ENCODE measurements at regions not wholly inside any gene's neighbourhood (a gene's known extent, or its start where the extent isn't known, plus 50 kb on each side); places are given as distances from the start of the nearest gene placed in this dataset.
"Not testable (repeated sequence)": the region's sequence is repeated elsewhere in the genome, so short reads cannot be mapped to it uniquely, and the experiment has no call there.

DNA sequence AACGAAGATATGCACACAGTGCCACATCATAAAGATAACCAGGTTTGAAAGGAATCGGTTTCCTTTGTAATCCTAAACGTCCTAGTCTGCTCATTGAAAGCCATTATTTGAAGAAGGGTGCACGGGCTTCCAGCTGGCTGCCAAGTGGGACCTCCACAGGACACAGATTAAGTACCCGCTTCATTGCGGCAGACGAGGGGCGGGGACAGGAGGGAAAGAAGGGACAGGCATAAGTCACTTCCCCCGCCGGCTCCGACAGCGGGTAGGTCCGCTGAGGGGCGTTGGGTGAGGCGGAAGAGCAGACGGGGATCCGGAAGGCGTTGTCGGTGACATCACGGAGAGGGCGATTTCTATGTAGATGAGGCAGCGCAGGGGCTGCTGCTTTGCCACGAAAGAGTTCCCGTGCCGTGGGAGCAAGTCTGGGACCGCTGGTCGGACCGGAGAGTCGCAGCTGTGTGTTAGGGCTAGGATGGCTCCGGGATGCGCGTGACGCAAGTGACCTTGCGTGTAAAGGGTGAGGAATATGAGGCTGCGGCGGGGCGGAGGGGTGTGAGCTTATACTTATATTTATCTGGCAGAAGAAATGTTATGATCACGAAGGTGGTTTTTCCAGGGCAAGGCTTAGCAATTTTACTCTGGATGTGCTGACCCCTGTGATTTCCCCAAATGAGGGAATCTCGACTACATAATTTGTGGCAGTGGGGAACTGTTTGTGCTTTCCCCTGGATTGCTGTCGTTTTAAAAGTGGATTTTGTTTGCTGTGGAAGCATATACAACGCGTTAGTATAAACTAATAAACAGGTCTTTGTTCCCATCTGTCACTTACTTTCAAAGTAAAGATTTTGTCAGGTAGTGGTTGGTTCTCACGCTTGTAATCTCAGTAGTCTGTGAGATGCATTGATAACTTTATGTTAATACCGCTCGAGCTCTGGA is 80.7 kb downstream of the PPIAL4G start:
- peak overlapping the region; percentile 95 for H3K27ac Mint-ChIP-seq (ENCODE audit: low read depth)
- peak; percentile 91 for ATAC-seq (replicated peaks; ENCODE audit: extremely low read depth, poor library complexity, severe bottlenecking)
- peaks cover 29% of the 10 kb centered on the region for H3K4me1 Mint-ChIP-seq
- H3K36me3 Mint-ChIP-seq (ENCODE audit: insufficient read depth), result peaks cover 11% of the 10 kb centered on the region
- H3K27me3 Mint-ChIP-seq, H3K9me3 Mint-ChIP-seq: not testable (repeated sequence)
- H3K4me3 Mint-ChIP-seq, result peak overlapping the region; percentile 86
- peak; percentile 66 to 71 for DNase-seq (ENCODE audit: low spot score in 2 of 2)

DNA sequence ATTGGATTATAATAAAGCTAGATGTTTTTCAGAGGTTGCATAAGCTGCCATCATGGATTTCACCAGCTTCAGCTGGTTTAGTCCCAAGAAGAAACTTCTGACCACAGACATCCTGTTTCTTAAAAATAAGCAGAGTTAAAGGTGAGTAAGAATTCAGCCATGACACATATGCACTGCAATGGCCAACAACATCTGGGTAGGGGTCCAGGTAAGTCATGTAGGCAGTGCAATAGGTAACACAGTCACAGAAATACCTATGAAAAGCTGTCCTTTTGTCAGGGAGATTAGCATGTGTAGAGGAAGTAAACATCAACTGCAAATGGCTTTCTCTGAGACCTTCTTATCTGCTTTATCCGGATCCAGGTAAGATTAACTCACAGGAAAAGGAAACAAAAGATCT is 85.6 kb downstream of the PPIAL4G start:
- peak; percentile 25 for ATAC-seq (replicated peaks; ENCODE audit: extremely low read depth, poor library complexity, severe bottlenecking)
- not testable (repeated sequence) for H3K9me3 Mint-ChIP-seq; H3K36me3 Mint-ChIP-seq (ENCODE audit: insufficient read depth); H3K27me3 Mint-ChIP-seq; DNase-seq (ENCODE audit: low spot score in 2 of 2); H3K27ac Mint-ChIP-seq (ENCODE audit: low read depth); H3K4me3 Mint-ChIP-seq
- peaks cover 23% of the 10 kb centered on the region for H3K4me1 Mint-ChIP-seq

DNA sequence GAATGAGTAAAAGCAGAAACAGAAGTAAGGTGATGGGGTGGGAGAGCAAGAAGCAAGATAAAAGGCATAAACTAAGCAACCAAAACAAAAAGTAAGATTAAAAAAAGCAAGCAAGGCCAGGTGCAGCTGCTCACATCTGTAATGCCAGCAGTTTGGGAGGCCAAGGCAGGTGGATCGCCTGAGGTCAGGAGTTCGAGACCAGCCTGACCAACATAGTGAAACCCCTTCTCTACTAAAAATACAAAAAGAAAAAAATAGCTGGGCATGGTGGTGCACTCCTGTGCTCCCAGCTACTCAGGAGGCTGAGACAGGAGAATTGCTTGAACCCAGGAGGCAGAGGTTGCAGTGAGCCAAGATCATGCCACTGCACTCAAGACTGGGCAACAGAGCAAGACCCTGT is 90.6 kb downstream of the PPIAL4G start:
- H3K9me3 Mint-ChIP-seq; ATAC-seq (replicated peaks; ENCODE audit: extremely low read depth, poor library complexity, severe bottlenecking); H3K4me3 Mint-ChIP-seq; H3K27me3 Mint-ChIP-seq; DNase-seq (ENCODE audit: low spot score in 2 of 2); H3K27ac Mint-ChIP-seq (ENCODE audit: low read depth); H3K36me3 Mint-ChIP-seq (ENCODE audit: insufficient read depth): not testable (repeated sequence)
- peaks cover 22% of the 10 kb centered on the region for H3K4me1 Mint-ChIP-seq

DNA sequence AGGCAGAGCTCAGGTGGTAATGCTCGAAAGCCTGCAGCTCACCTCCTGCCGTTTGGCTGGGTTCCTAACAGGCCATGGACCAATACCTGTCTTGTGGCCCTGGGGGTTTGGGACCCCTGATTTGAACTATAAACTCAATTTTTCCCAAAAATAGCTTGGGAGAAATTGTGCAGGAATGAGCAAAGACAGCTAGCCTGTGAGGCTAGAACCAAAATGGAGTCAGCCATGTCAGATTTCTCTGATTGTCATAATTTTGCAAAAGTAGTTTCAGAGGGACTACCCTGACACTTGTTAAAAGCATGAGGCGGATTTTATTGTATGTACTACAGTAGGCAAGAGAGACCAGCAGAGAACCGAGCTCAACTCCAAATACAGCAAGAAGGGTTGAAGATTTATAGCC is 91.8 kb downstream of the PPIAL4G start:
- H3K9me3 Mint-ChIP-seq; ATAC-seq (replicated peaks; ENCODE audit: extremely low read depth, poor library complexity, severe bottlenecking); H3K27me3 Mint-ChIP-seq; H3K4me3 Mint-ChIP-seq; H3K36me3 Mint-ChIP-seq (ENCODE audit: insufficient read depth); H3K27ac Mint-ChIP-seq (ENCODE audit: low read depth); DNase-seq (ENCODE audit: low spot score in 2 of 2): not testable (repeated sequence)
- H3K4me1 Mint-ChIP-seq, result peaks cover 24% of the 10 kb centered on the region

DNA sequence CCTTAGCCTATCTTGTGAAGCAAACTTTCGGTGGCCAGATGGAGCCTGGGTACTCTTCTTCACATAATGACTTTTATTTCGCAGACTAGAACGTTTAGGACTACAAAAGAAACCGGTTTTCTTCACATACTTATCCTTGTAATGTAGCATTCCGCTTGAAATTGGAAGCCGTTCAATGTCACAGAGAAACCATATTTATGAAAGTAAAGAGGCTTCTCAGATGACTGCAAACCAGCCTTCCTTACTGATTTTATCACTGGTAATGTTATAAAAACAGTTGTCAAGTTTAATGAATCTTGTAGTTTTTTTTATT is 94.1 kb downstream of the PPIAL4G start:
- Mint-ChIP-seq H3K36me3 (ENCODE audit: insufficient read depth) (peaks cover 9% of the 10 kb centered on the region), H3K27ac (ENCODE audit: low read depth) (peak overlapping the region; percentile 98), H3K4me1 (peaks cover 24% of the 10 kb centered on the region), H3K27me3 (no peaks in the 10 kb centered on the region), H3K9me3 (no peaks in the 10 kb centered on the region), H3K4me3 (peak overlapping the region; percentile 93)
- DNase-seq (ENCODE audit: low spot score in 2 of 2) (no peak), ATAC-seq (replicated peaks; ENCODE audit: extremely low read depth, poor library complexity, severe bottlenecking) (no peak)

DNA sequence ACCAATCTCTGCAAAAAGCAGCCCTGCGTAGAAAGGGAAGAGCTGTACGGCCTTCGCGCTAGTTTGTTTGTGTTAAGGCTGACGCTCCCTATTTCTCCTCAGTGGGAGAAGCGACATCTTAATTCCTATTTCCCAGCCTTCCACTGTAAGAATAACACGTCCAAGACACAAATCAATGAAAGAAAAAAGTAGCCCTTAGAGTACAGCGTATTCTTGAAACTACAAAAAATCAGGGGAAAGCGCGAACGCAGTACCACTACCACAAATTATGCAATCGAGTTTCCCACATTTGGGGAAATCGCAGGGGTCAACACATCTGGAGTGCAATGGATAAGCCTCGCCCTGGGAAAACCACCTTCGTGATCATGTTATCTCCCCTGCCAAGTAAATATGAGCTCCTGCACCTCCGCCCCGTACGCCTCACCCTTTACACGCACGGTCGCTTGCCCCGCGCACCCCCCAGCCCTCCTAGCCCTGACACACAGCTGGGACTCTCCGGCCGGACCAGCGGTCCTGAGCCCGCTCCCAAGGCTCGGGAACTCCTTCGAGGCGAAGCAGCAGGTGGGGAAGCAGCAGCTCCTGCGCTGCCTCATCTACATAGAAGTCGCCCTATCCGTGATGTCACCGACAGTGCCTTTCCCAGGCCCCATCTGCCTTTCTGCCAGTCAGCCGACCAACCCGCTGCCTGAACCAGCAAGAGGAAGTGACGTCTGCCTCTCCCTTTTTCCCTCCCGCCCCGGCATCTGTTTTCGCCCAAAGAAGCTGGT is 94.7 kb downstream of the PPIAL4G start:
- peaks cover 24% of the 10 kb centered on the region for H3K4me1 Mint-ChIP-seq
- peaks cover 9% of the 10 kb centered on the region for H3K36me3 Mint-ChIP-seq (ENCODE audit: insufficient read depth)
- no peaks in the 10 kb centered on the region for H3K9me3 Mint-ChIP-seq
- H3K27me3 Mint-ChIP-seq, result no peaks in the 10 kb centered on the region
- peak overlapping the region; percentile 93 for H3K4me3 Mint-ChIP-seq
- H3K27ac Mint-ChIP-seq (ENCODE audit: low read depth), result peak overlapping the region; percentile 98
- DNase-seq (ENCODE audit: low spot score in 2 of 2), result peak; percentile 71 to 81
- ATAC-seq (replicated peaks; ENCODE audit: extremely low read depth, poor library complexity, severe bottlenecking), result peak; percentile 92

DNA sequence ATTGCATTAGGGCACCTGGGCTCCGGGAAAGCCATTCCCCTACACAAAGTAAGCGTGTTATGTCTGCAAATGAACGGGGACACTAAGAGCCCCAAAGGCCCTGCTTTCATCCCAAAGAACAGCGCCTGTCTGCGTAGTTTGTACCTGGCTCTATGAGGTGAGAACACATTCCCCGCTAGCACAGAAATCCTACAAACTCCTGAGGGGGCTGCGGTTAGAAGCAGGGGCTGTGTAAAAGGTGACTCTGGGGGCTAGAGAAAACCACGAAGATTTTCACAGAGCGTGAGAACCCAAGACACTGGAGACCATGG is 95.2 kb downstream of the PPIAL4G start:
- not testable (repeated sequence) for H3K9me3 Mint-ChIP-seq; H3K27me3 Mint-ChIP-seq; DNase-seq (ENCODE audit: low spot score in 2 of 2); ATAC-seq (replicated peaks; ENCODE audit: extremely low read depth, poor library complexity, severe bottlenecking); H3K36me3 Mint-ChIP-seq (ENCODE audit: insufficient read depth)
- peak overlapping the region; percentile 93 for H3K4me3 Mint-ChIP-seq
- H3K4me1 Mint-ChIP-seq, result peaks cover 24% of the 10 kb centered on the region
- peak overlapping the region; percentile 98 for H3K27ac Mint-ChIP-seq (ENCODE audit: low read depth)

DNA sequence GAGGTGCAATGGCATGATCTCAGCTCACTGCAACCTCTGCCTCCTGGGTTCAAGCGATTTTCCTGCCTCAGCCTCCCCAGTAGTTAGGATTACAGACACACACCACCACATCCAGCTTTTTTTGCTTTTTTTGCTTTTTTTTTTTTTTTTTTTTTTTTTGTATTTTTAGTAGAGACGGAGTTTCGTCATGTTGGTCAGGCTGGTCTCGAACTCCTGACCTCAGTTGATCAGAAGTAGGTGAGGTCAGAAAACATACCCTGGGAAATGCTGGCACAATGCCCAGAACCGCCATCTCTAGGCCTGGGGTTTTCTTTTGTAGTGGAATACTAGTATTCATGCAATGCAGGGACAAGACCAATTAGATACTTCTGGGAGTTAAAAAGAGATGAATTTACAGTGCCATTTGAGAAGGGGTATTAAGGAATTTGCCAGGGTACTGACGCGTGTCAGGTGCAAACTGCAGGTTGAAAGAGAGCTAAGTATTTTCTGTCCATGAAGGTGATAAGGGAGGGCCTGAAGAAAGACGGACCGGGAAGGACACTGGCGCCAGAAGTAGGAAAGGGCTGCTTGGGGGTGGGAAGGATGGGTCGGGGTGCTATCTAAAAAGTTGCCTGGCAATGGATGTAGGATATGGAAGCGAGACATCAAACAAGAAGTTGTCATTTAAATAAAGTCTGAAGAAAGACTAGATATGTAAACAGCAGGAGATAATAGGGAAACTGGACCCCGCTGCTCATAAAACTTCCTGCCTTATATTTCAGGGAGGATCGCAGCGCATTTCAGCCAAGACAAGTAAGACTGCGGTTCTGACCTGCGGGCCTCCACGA is 95.8 kb downstream of the PPIAL4G start:
- not testable (repeated sequence) for H3K36me3 Mint-ChIP-seq (ENCODE audit: insufficient read depth); H3K9me3 Mint-ChIP-seq; DNase-seq (ENCODE audit: low spot score in 2 of 2); ATAC-seq (replicated peaks; ENCODE audit: extremely low read depth, poor library complexity, severe bottlenecking); H3K27me3 Mint-ChIP-seq
- Mint-ChIP-seq H3K4me3 (peak overlapping the region; percentile 93), H3K4me1 (peaks cover 24% of the 10 kb centered on the region), H3K27ac (ENCODE audit: low read depth) (peak overlapping the region; percentile 98)

DNA sequence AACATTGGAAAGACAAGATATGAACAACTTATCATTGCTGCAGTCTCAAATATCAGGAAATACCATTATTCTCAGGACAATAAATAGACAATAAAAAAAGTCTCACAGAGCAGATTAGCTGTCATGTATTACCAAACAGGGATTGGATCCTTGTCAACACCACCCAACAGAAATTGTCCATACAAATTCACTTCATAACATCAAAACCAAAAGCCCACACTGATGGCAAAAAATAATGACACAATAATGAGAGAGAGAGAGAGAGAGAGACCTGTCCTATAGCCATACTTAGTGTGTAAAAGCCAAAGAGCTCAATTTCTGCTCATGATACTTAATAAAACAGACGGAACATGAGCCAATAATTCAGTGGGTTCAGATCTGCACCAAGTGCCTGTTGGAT is 96.5 kb downstream of the PPIAL4G start:
- H3K27me3 Mint-ChIP-seq, result no peaks in the 10 kb centered on the region
- no peak for ATAC-seq (replicated peaks; ENCODE audit: extremely low read depth, poor library complexity, severe bottlenecking)
- DNase-seq (ENCODE audit: low spot score in 2 of 2), result no peak
- no peaks in the 10 kb centered on the region for H3K9me3 Mint-ChIP-seq
- H3K4me1 Mint-ChIP-seq, result peaks cover 24% of the 10 kb centered on the region
- peak overlapping the region; percentile 54 for H3K27ac Mint-ChIP-seq (ENCODE audit: low read depth)
- H3K36me3 Mint-ChIP-seq (ENCODE audit: insufficient read depth), result peaks cover 9% of the 10 kb centered on the region
- peak overlapping the region; percentile 35 for H3K4me3 Mint-ChIP-seq

DNA sequence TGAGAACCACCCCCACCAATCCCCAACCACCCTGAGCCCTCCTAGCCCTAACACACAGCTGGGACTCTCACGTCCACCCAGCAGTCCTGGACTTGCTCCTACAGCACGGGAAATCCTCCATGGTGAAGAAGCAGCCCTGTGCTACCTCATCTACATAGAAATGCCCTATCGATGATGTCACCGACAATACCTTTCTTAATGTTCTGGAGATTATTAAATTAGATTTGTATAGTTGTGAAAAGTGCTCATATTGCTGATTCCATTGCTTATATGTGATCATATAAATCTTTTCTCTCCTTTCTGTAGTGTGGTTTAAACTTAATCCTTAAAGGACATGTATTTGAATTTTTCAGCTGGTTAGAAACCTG is 97.1 kb downstream of the PPIAL4G start:
- H3K4me3 Mint-ChIP-seq, result not testable (repeated sequence)

DNA sequence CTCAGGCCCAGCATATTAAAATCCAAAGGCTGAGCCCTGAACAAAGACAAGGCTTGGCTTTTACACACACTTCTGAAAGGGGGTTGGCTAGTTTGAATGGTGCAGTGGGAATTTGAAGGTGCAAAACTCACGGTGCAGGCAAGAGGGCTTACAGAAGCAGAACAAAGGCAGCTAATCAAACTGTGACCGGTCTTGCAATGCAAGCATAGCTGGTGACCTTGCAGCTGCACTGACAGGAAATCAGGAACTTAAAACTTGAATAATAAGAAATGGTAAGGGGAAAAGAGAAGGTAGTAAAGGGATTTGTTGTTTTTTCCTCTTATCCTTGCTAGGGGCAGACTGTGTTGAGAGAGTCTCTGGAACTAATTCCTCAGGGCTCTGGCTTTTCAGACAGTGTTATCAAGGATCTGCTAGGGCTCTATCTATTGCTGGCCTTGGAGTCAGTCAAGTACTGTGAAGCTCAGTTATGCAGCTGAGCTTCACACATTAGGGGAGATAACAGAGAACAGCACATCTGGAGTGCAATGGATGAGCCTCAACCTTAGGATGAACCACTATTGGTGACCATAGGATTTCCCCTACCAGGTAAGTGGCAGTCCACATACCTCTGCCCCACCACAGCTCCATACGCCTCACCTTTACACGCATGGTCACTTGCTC is 97.6 kb downstream of the PPIAL4G start:
- no peak for ATAC-seq (replicated peaks; ENCODE audit: extremely low read depth, poor library complexity, severe bottlenecking)
- H3K27ac Mint-ChIP-seq (ENCODE audit: low read depth), result no peak overlapping the region
- peaks cover 9% of the 10 kb centered on the region for H3K36me3 Mint-ChIP-seq (ENCODE audit: insufficient read depth)
- no peak for DNase-seq (ENCODE audit: low spot score in 2 of 2)
- no peak overlapping the region for H3K4me3 Mint-ChIP-seq
- no peaks in the 10 kb centered on the region for H3K9me3 Mint-ChIP-seq
- H3K27me3 Mint-ChIP-seq, result no peaks in the 10 kb centered on the region
- H3K4me1 Mint-ChIP-seq, result peaks cover 24% of the 10 kb centered on the region

More for the DNA sequence above, 97.1 kb downstream of the PPIAL4G start:
- DNase-seq (ENCODE audit: low spot score in 2 of 2); H3K36me3 Mint-ChIP-seq (ENCODE audit: insufficient read depth); H3K27me3 Mint-ChIP-seq; ATAC-seq (replicated peaks; ENCODE audit: extremely low read depth, poor library complexity, severe bottlenecking); H3K27ac Mint-ChIP-seq (ENCODE audit: low read depth); H3K9me3 Mint-ChIP-seq: not testable (repeated sequence)
- peaks cover 24% of the 10 kb centered on the region for H3K4me1 Mint-ChIP-seq

DNA sequence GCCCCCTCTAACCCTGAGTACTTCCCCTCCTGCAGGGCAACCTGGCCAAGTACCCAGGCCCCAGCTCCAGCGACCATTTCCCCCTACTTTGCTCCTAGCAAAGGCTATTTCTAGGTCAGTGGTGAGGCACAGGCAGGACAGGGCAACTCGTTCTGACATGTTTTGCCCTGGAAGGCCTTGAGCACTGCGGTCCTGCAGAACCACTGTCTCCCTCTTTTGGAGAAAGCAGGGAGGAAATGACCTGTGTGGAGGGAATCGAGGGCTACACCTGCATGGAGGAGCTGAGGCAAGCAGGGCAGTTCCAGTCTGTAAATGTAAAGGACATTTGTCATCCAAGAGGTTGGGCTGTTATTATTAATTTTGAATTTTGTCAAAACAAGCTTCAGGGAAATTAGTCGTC is 99.1 kb downstream of the PPIAL4G start:
- no peaks in the 10 kb centered on the region for H3K27me3 Mint-ChIP-seq
- ATAC-seq (replicated peaks; ENCODE audit: extremely low read depth, poor library complexity, severe bottlenecking) (no peak), DNase-seq (ENCODE audit: low spot score in 2 of 2) (no peak)
- H3K4me3 Mint-ChIP-seq, result no peak overlapping the region
- H3K27ac Mint-ChIP-seq (ENCODE audit: low read depth), result no peak overlapping the region
- peaks cover 9% of the 10 kb centered on the region for H3K36me3 Mint-ChIP-seq (ENCODE audit: insufficient read depth)
- no peaks in the 10 kb centered on the region for H3K9me3 Mint-ChIP-seq
- peaks cover 23% of the 10 kb centered on the region for H3K4me1 Mint-ChIP-seq

Data from central memory CD8-positive, alpha-beta T cell (primary cell).